HS-27A (cell line): ENCODE measurements at regions not wholly inside any gene's neighbourhood (a gene's known extent, or its start where the extent isn't known, plus 50 kb on each side); places are given as distances from the start of the nearest gene placed in this dataset.

Experiments used
- DNase-seq: peaks from one replicate; pipeline ENCODE4 v3.0.0-alpha.2; 2012; ENCODE audit warnings: low read depth, missing footprints

- DNase-seq, result no peak
These were observed 862.0 kb downstream of the PCDH18 start for GRCh38 chr4:136670265-136670664.

- DNase-seq, result no peak
These were observed 867.3 kb downstream of the PCDH18 start for GRCh38 chr4:136664988-136665387.

GRCh38 chr4:136662539-136662938 is 869.8 kb downstream of the PCDH18 start:
- no peak for DNase-seq

GRCh38 chr4:136653640-136654406 is 878.5 kb downstream of the PCDH18 start:
- DNase-seq, result no peak

- DNase-seq, result no peak
These were observed 880.4 kb downstream of the PCDH18 start for GRCh38 chr4:136651932-136652331.

GRCh38 chr4:136651278-136651667 is 881.0 kb downstream of the PCDH18 start:
- DNase-seq, result no peak

- no peak for DNase-seq
These were observed 881.6 kb downstream of the PCDH18 start for GRCh38 chr4:136650541-136651277.

GRCh38 chr4:136644279-136644678 is 888.0 kb downstream of the PCDH18 start:
- no peak for DNase-seq

- no peak for DNase-seq
These were observed 888.9 kb downstream of the PCDH18 start for GRCh38 chr4:136643416-136643815.

- DNase-seq, result no peak
These were observed 895.1 kb downstream of the PCDH18 start for GRCh38 chr4:136637071-136637777.

- no peak for DNase-seq
These were observed 896.1 kb downstream of the PCDH18 start for GRCh38 chr4:136636155-136636554.

- DNase-seq, result no peak
These were observed 898.2 kb downstream of the PCDH18 start for GRCh38 chr4:136634121-136634520.

- DNase-seq, result no peak
These were observed 932.4 kb downstream of the PCDH18 start for GRCh38 chr4:136599890-136600289.

- DNase-seq, result no peak
These were observed 941.9 kb downstream of the PCDH18 start for GRCh38 chr4:136590440-136590839.

- no peak for DNase-seq
These were observed 948.7 kb downstream of the PCDH18 start for GRCh38 chr4:136583567-136583966.

GRCh38 chr4:136581119-136581518 is 951.2 kb downstream of the PCDH18 start:
- no peak for DNase-seq

- no peak for DNase-seq
These were observed 957.1 kb downstream of the PCDH18 start for GRCh38 chr4:136575146-136575545.

- DNase-seq, result no peak
These were observed 958.8 kb downstream of the PCDH18 start for GRCh38 chr4:136573460-136573859.

GRCh38 chr4:136571315-136571714 is 961.0 kb downstream of the PCDH18 start:
- DNase-seq, result no peak

- peak; percentile 12 for DNase-seq
These were observed 969.5 kb downstream of the PCDH18 start for GRCh38 chr4:136562834-136563233.

- DNase-seq, result no peak
These were observed 973.3 kb downstream of the PCDH18 start for GRCh38 chr4:136558940-136559494.

- no peak for DNase-seq
These were observed 974.9 kb downstream of the PCDH18 start for GRCh38 chr4:136557396-136557795.

- DNase-seq, result no peak
These were observed 978.3 kb downstream of the PCDH18 start for GRCh38 chr4:136554033-136554432.
